ENCODE measurements at regions not wholly inside any gene's neighbourhood (a gene's known extent, or its start where the extent isn't known, plus 50 kb on each side); places are given as distances from the start of the nearest gene placed in this dataset.

- TF ChIP-seq CTCF (IDR thresholded peaks at IDR 0.05; ENCODE audit: control extremely low read depth, extremely low read depth), result no peak
- 49 to 57% methylated on average over 8 to 9 of the region's 9 CpGs for WGBS, 2 donors
- no peak overlapping the region for H3K27ac ChIP-seq (ENCODE audit: low read depth in 1 of 2, low read length in 1 of 2)
- peaks cover 4 to 7% (median 5%) of the 10 kb centered on the region in 3 donors for H3K27me3 ChIP-seq (ENCODE audit: control insufficient read depth in 3 of 3, insufficient read depth in 3 of 3, low read length in 2 of 3)
- peaks cover 0 to 6% (median 0%) of the 10 kb centered on the region in 4 donors for H3K9me3 ChIP-seq (ENCODE audit: control insufficient read depth in 4 of 4, insufficient read depth in 3 of 4, low read length in 3 of 4)
- DNase-seq, result no peak
- no peaks in the 10 kb centered on the region for H3K36me3 ChIP-seq (ENCODE audit: control insufficient read depth in 4 of 4, insufficient read depth in 4 of 4, low read length in 4 of 4)
- H3K4me1 ChIP-seq (ENCODE audit: control insufficient read depth in 5 of 5, insufficient read depth in 5 of 5, low read length in 5 of 5), result peaks cover 0 to 16% (median 0%) of the 10 kb centered on the region in 5 donors
- no peak overlapping the region for H3K4me3 ChIP-seq
- ATAC-seq (ENCODE audit: insufficient read depth, low FRiP score), result no peak
- no peak overlapping the region for H3K9ac ChIP-seq (ENCODE audit: insufficient read depth in 1 of 2, low read length in 2 of 2)
Observed at GRCh38 chr4:3655485-3655884, 110.7 kb upstream of the ADRA2C start.

DNA sequence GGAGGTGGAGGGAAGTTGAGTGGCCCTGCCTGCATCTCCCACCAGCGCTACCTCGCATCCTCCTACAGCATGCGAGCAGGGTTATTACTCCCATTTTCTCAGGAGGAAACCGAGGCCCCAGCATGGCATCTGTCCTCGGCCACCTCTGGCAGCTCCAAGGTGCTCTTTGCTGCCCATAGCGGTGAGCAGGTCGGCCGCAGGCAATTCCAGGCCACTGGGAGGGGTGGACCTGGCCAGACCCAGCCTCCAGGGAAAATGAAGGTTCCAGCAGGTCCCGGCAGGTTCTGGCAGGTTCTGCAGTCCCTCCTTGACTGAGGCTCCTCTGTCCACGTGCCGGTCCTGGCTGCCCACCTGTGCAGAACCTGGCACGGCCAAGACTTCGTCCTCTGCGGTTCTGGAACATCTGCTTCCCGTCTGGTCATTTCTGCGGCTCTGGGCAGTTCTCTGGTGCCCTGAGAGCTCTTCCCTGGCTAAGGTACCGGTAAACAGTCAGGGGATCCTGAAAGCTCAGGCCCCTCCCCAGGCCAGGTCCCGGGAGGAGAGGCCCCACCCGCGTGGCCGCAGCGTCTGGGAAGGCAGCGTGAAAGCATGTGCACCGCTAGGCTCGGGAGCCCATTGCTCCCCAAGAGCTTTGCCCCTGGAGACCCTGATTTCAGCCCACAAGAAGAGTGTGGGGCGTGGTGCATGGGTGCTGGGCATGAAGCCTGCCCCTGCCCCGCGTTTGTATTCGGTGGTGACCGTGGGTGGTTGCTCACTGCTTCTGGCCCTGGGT lies 112.0 kb upstream of the ADRA2C start:
- DNase-seq, result no peak
- Histone ChIP-seq H3K27me3 (ENCODE audit: control insufficient read depth in 3 of 3, insufficient read depth in 3 of 3, low read length in 2 of 3) (peaks cover 3 to 5% (median 4%) of the 10 kb centered on the region in 3 donors), H3K9me3 (ENCODE audit: control insufficient read depth in 4 of 4, insufficient read depth in 3 of 4, low read length in 3 of 4) (peaks cover 0 to 3% (median 0%) of the 10 kb centered on the region in 4 donors), H3K9ac (ENCODE audit: insufficient read depth in 1 of 2, low read length in 2 of 2) (no peak overlapping the region), H3K36me3 (ENCODE audit: control insufficient read depth in 4 of 4, insufficient read depth in 4 of 4, low read length in 4 of 4) (no peaks in the 10 kb centered on the region), H3K4me3 (no peak overlapping the region), H3K27ac (ENCODE audit: low read depth in 1 of 2, low read length in 1 of 2) (no peak overlapping the region), H3K4me1 (ENCODE audit: control insufficient read depth in 5 of 5, insufficient read depth in 5 of 5, low read length in 5 of 5) (peaks cover 0 to 16% (median 0%) of the 10 kb centered on the region in 5 donors)
- no peak for TF ChIP-seq CTCF (IDR thresholded peaks at IDR 0.05; ENCODE audit: control extremely low read depth, extremely low read depth)
- ATAC-seq (ENCODE audit: insufficient read depth, low FRiP score), result no peak
- whole genome bisulfite sequencing, 2 donors, result 86 to 93% methylated on average over 30 of the region's 30 CpGs

GRCh38 chr4:3652586-3652985 lies 113.6 kb upstream of the ADRA2C start:
- Histone ChIP-seq H3K9me3 (ENCODE audit: control insufficient read depth in 4 of 4, insufficient read depth in 3 of 4, low read length in 3 of 4) (peaks cover 0 to 3% (median 0%) of the 10 kb centered on the region in 4 donors), H3K4me3 (no peak overlapping the region), H3K36me3 (ENCODE audit: control insufficient read depth in 4 of 4, insufficient read depth in 4 of 4, low read length in 4 of 4) (no peaks in the 10 kb centered on the region), H3K4me1 (ENCODE audit: control insufficient read depth in 5 of 5, insufficient read depth in 5 of 5, low read length in 5 of 5) (peaks cover 0 to 12% (median 0%) of the 10 kb centered on the region in 5 donors), H3K9ac (ENCODE audit: insufficient read depth in 1 of 2, low read length in 2 of 2) (no peak overlapping the region), H3K27me3 (ENCODE audit: control insufficient read depth in 3 of 3, insufficient read depth in 3 of 3, low read length in 2 of 3) (peaks cover 0 to 5% (median 2%) of the 10 kb centered on the region in 3 donors), H3K27ac (ENCODE audit: low read depth in 1 of 2, low read length in 1 of 2) (no peak overlapping the region)
- peak in 1 of 3 donors; percentile 21 for DNase-seq
- TF ChIP-seq CTCF (IDR thresholded peaks at IDR 0.05; ENCODE audit: control extremely low read depth, extremely low read depth), result no peak
- ATAC-seq (ENCODE audit: insufficient read depth, low FRiP score), result no peak
- 74 to 80% methylated on average over 14 of the region's 14 CpGs for WGBS, 2 donors
